ENCODE measurements at regions not wholly inside any gene's neighbourhood (a gene's known extent, or its start where the extent isn't known, plus 50 kb on each side); places are given as distances from the start of the nearest gene placed in this dataset.
A peak's percentile ranks its signal among the peaks of the same experiment; 100 is the strongest.

- Histone ChIP-seq H3K27me3 (ENCODE audit: control insufficient read depth, extremely low read depth, insufficient read depth, low read length) (no peaks in the 10 kb centered on the region), H3K4me2 (ENCODE audit: control insufficient read depth, extremely low read depth, insufficient read depth, low read depth, low read length) (peak overlapping the region; percentile 72), H3K9me3 (ENCODE audit: control insufficient read depth, low read depth, low read length) (peaks cover 2% of the 10 kb centered on the region), H3K27ac (ENCODE audit: control insufficient read depth, insufficient read depth, low read length) (peak overlapping the region; percentile 83), H3K9ac (ENCODE audit: control insufficient read depth, extremely low read depth, insufficient read depth, low read length) (no peak overlapping the region), H2AFZ (ENCODE audit: control insufficient read depth, low read length) (peak overlapping the region; percentile 19), H3K36me3 (ENCODE audit: control insufficient read depth in 2 of 2, extremely low read depth in 1 of 2, insufficient read depth in 2 of 2, low read length in 2 of 2) (no peaks in the 10 kb centered on the region), H3K79me2 (ENCODE audit: control insufficient read depth, insufficient read depth, low read length) (no peaks in the 10 kb centered on the region), H3K4me1 (ENCODE audit: control insufficient read depth, extremely low read depth, insufficient read depth, low read length) (peaks cover 63% of the 10 kb centered on the region), H3K9me1 (ENCODE audit: control insufficient read depth, extremely low read depth, insufficient read depth, low read length) (no peaks in the 10 kb centered on the region), H3K4me3 (ENCODE audit: control insufficient read depth in 2 of 3, extremely low read depth in 1 of 3, insufficient read depth in 2 of 3, low read depth in 1 of 3, low read length in 3 of 3) (no peak overlapping the region), H4K20me1 (ENCODE audit: control insufficient read depth, extremely low read depth, insufficient read depth, low read length) (no peaks in the 10 kb centered on the region)
- TF ChIP-seq EZH2 (IDR thresholded peaks at IDR 0.05; ENCODE audit: low read length), result no peak
- TF ChIP-seq, protein P1, sequence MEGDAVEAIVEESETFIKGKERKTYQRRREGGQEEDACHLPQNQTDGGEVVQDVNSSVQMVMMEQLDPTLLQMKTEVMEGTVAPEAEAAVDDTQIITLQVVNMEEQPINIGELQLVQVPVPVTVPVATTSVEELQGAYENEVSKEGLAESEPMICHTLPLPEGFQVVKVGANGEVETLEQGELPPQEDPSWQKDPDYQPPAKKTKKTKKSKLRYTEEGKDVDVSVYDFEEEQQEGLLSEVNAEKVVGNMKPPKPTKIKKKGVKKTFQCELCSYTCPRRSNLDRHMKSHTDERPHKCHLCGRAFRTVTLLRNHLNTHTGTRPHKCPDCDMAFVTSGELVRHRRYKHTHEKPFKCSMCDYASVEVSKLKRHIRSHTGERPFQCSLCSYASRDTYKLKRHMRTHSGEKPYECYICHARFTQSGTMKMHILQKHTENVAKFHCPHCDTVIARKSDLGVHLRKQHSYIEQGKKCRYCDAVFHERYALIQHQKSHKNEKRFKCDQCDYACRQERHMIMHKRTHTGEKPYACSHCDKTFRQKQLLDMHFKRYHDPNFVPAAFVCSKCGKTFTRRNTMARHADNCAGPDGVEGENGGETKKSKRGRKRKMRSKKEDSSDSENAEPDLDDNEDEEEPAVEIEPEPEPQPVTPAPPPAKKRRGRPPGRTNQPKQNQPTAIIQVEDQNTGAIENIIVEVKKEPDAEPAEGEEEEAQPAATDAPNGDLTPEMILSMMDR (optimal IDR thresholded peaks at IDR 0.05 in 1 of 3, IDR thresholded peaks at IDR 0.05 in 1 of 3, conservative IDR thresholded peaks at IDR 0.05 in 1 of 3; ENCODE audit: extremely low read depth in 1 of 3, insufficient read depth in 2 of 3, low read length in 3 of 3), result no peak
- dilution Hi-C loops (cut with MboI; ENCODE audit: extremely low pct_ligation_motif_present, low sequenced_read_pairs), result no loop called here
- FAIRE-seq (peak; percentile 53), DNase-seq (ENCODE audit: low read depth, low spot score) (no peak)
Observed at GRCh38 chr5:87122151-87122977, 145.3 kb upstream of the RASA1 start.

DNA sequence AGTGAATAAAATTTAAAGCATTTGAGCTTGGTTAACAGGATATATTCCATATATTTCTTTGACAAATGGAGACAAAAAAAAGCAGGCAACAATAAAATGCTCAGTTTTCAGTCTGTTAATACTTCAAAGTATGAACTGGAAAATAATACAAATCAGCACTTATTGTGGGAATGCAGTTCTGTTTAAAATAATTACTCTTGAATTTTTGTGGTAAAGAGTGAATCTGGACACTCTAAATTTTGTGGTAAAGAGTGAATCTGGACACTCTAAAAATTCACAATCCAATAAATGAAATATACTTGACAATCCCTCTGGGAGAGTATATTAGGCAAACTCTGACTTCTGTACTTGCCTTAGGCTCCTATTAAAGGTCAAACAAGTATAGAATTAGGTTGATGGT is 141.9 kb upstream of the RASA1 start:
- no peak overlapping the region for H3K27ac ChIP-seq (ENCODE audit: control insufficient read depth, insufficient read depth, low read length)
- H3K4me3 ChIP-seq (ENCODE audit: control insufficient read depth in 2 of 3, extremely low read depth in 1 of 3, insufficient read depth in 2 of 3, low read depth in 1 of 3, low read length in 3 of 3), result no peak overlapping the region
- H3K4me2 ChIP-seq (ENCODE audit: control insufficient read depth, extremely low read depth, insufficient read depth, low read depth, low read length), result no peak overlapping the region
- TF ChIP-seq EZH2 (IDR thresholded peaks at IDR 0.05; ENCODE audit: low read length), result no peak
- TF ChIP-seq, protein P1 (optimal IDR thresholded peaks at IDR 0.05 in 1 of 3, IDR thresholded peaks at IDR 0.05 in 1 of 3, conservative IDR thresholded peaks at IDR 0.05 in 1 of 3; ENCODE audit: extremely low read depth in 1 of 3, insufficient read depth in 2 of 3, low read length in 3 of 3), result no peak
- H3K36me3 ChIP-seq (ENCODE audit: control insufficient read depth in 2 of 2, extremely low read depth in 1 of 2, insufficient read depth in 2 of 2, low read length in 2 of 2), result no peaks in the 10 kb centered on the region
- dilution Hi-C loops (cut with MboI; ENCODE audit: extremely low pct_ligation_motif_present, low sequenced_read_pairs), result no loop called here
- H3K27me3 ChIP-seq (ENCODE audit: control insufficient read depth, extremely low read depth, insufficient read depth, low read length), result no peaks in the 10 kb centered on the region
- FAIRE-seq (no peak), DNase-seq (ENCODE audit: low read depth, low spot score) (no peak)
- H3K9me1 ChIP-seq (ENCODE audit: control insufficient read depth, extremely low read depth, insufficient read depth, low read length), result no peaks in the 10 kb centered on the region
- no peaks in the 10 kb centered on the region for H4K20me1 ChIP-seq (ENCODE audit: control insufficient read depth, extremely low read depth, insufficient read depth, low read length)
- H3K9ac ChIP-seq (ENCODE audit: control insufficient read depth, extremely low read depth, insufficient read depth, low read length), result no peak overlapping the region
- H3K4me1 ChIP-seq (ENCODE audit: control insufficient read depth, extremely low read depth, insufficient read depth, low read length), result peaks cover 52% of the 10 kb centered on the region
- no peaks in the 10 kb centered on the region for H3K9me3 ChIP-seq (ENCODE audit: control insufficient read depth, low read depth, low read length)
- H2AFZ ChIP-seq (ENCODE audit: control insufficient read depth, low read length), result no peak overlapping the region
- H3K79me2 ChIP-seq (ENCODE audit: control insufficient read depth, insufficient read depth, low read length), result no peaks in the 10 kb centered on the region
